Loucy (cell line): ENCODE measurements at regions not wholly inside any gene's neighbourhood (a gene's known extent, or its start where the extent isn't known, plus 50 kb on each side); places are given as distances from the start of the nearest gene placed in this dataset.

ENCODE experiments used
- H2AFZ ChIP-seq: fragments of 200-600 bp; sonication (generic); 2 replicates; pipeline ENCODE4 v1.6.0; 2016; ENCODE audit warnings: antibody characterized with exemption, mild to moderate bottlenecking, low read length, moderate library complexity
- H3F3A ChIP-seq: fragments of 200-600 bp; 2 replicates; pipeline ENCODE4 v1.6.0; 2016; ENCODE audit warnings: antibody characterized with exemption, low read depth, mild to moderate bottlenecking
- H3K27me3 ChIP-seq: fragments of 200-600 bp; sonication (generic); 2 replicates; pipeline ENCODE4 v1.6.1; 2014; ENCODE audit warnings: low read length, mild to moderate bottlenecking; ENCODE audit not compliant: insufficient read depth, poor library complexity, severe bottlenecking
- H3K36me3 ChIP-seq: fragments of 200-600 bp; sonication (generic); 2 replicates; pipeline ENCODE4 v1.6.1; 2016; ENCODE audit warnings: low read length; ENCODE audit not compliant: insufficient read depth
- H3K4me1 ChIP-seq: fragments of 200-600 bp; sonication (generic); 2 replicates; pipeline ENCODE4 v1.5.1; 2014; ENCODE audit warnings: low read length, mild to moderate bottlenecking; ENCODE audit not compliant: insufficient read depth, poor library complexity, severe bottlenecking
- H3K4me2 ChIP-seq: fragments of 200-600 bp; sonication (generic); 2 replicates; pipeline ENCODE4 v1.6.0; 2014; ENCODE audit warnings: antibody characterized with exemption, low read length, low read depth, mild to moderate bottlenecking; ENCODE audit not compliant: poor library complexity, severe bottlenecking
- H3K4me3 ChIP-seq: fragments of 200-600 bp; sonication (generic); 2 replicates; pipeline ENCODE4 v1.5.1; 2014; ENCODE audit warnings: low read length, mild to moderate bottlenecking, mixed read lengths; ENCODE audit not compliant: poor library complexity, severe bottlenecking
- H3K79me2 ChIP-seq: fragments of 200-600 bp; sonication (generic); 2 replicates; pipeline ENCODE4 v1.6.1; 2014; ENCODE audit warnings: low read length; ENCODE audit not compliant: insufficient read depth
- H3K9ac ChIP-seq: fragments of 200-600 bp; sonication (generic); 2 replicates; pipeline ENCODE4 v1.6.0; 2014; ENCODE audit warnings: mild to moderate bottlenecking, low read depth, low read length, moderate library complexity; ENCODE audit not compliant: poor library complexity, severe bottlenecking
- H3K9me2 ChIP-seq: fragments of 200-600 bp; sonication (generic); replicated peaks from 2 replicates; pipeline ENCODE4 v1.6.1; 2016; ENCODE audit warnings: low read depth, low read length, mixed read lengths
- H3K9me3 ChIP-seq: fragments of 200-600 bp; sonication (generic); 2 replicates; pipeline ENCODE4 v1.6.1; 2014; ENCODE audit warnings: mild to moderate bottlenecking, antibody characterized with exemption, low read length, low read depth; ENCODE audit not compliant: insufficient read depth
- H4K20me1 ChIP-seq: fragments of 200-600 bp; sonication (generic); 2 replicates; pipeline ENCODE4 v1.6.0; 2014; ENCODE audit warnings: antibody characterized with exemption, low read length, mild to moderate bottlenecking; ENCODE audit not compliant: insufficient read depth, poor library complexity, severe bottlenecking
- CTCF ChIP-seq: fragments of 200-600 bp; sonication (generic); conservative IDR thresholded peaks from 2 replicates; pipeline ENCODE4 v1.5.1; 2014; ENCODE audit warnings: mild to moderate bottlenecking, antibody characterized with exemption, low read length
- EZH2phosphoT487 ChIP-seq: fragments of 200-600 bp; IDR thresholded peaks from 2 replicates; pipeline ENCODE4 v1.6.1; 2018; ENCODE audit warnings: antibody characterized with exemption, mild to moderate bottlenecking, moderate library complexity, borderline replicate concordance

- H3K79me2 ChIP-seq: no peaks in the 10 kb centered on the region
- H4K20me1 ChIP-seq: no peaks in the 10 kb centered on the region
- no peaks in the 10 kb centered on the region for H3F3A ChIP-seq
- no peak overlapping the region for H2AFZ ChIP-seq
- H3K9me2 ChIP-seq: no peaks in the 10 kb centered on the region
- H3K36me3 ChIP-seq: no peaks in the 10 kb centered on the region
- TF ChIP-seq EZH2phosphoT487 (no peak), CTCF (no peak)
- no peak overlapping the region for H3K9ac ChIP-seq
- no peaks in the 10 kb centered on the region for H3K27me3 ChIP-seq
- H3K4me2 ChIP-seq: no peak overlapping the region
- no peaks in the 10 kb centered on the region for H3K9me3 ChIP-seq
- no peaks in the 10 kb centered on the region for H3K4me1 ChIP-seq
- no peak overlapping the region for H3K4me3 ChIP-seq
Observed at GRCh38 chr1:90544356-90544755, 172.7 kb downstream of the BARHL2 start.

GRCh38 chr1:90537606-90538362 is 179.3 kb downstream of the BARHL2 start:
- TF ChIP-seq EZH2phosphoT487 (no peak), CTCF (no peak)
- H3K4me3 ChIP-seq: no peak overlapping the region
- no peaks in the 10 kb centered on the region for H3K36me3 ChIP-seq
- H2AFZ ChIP-seq: no peak overlapping the region
- H4K20me1 ChIP-seq: no peaks in the 10 kb centered on the region
- no peaks in the 10 kb centered on the region for H3K9me3 ChIP-seq
- no peaks in the 10 kb centered on the region for H3K9me2 ChIP-seq
- no peaks in the 10 kb centered on the region for H3K27me3 ChIP-seq
- H3F3A ChIP-seq: no peaks in the 10 kb centered on the region
- no peaks in the 10 kb centered on the region for H3K4me1 ChIP-seq
- no peak overlapping the region for H3K9ac ChIP-seq
- H3K4me2 ChIP-seq: no peak overlapping the region
- H3K79me2 ChIP-seq: no peaks in the 10 kb centered on the region

- H3K9me2 ChIP-seq: no peaks in the 10 kb centered on the region
- no peaks in the 10 kb centered on the region for H3K4me1 ChIP-seq
- no peaks in the 10 kb centered on the region for H4K20me1 ChIP-seq
- no peaks in the 10 kb centered on the region for H3K9me3 ChIP-seq
- no peaks in the 10 kb centered on the region for H3K27me3 ChIP-seq
- no peak overlapping the region for H3K9ac ChIP-seq
- H3K79me2 ChIP-seq: no peaks in the 10 kb centered on the region
- no peaks in the 10 kb centered on the region for H3F3A ChIP-seq
- H3K36me3 ChIP-seq: no peaks in the 10 kb centered on the region
- TF ChIP-seq EZH2phosphoT487: no peak
- no peak for TF ChIP-seq CTCF
- no peak overlapping the region for H3K4me3 ChIP-seq
- no peak overlapping the region for H2AFZ ChIP-seq
- H3K4me2 ChIP-seq: no peak overlapping the region
Observed at GRCh38 chr1:90534663-90535295, 182.3 kb downstream of the BARHL2 start.
